SK-N-SH (cell line): ENCODE measurements at regions not wholly inside any gene's neighbourhood (a gene's known extent, or its start where the extent isn't known, plus 50 kb on each side); places are given as distances from the start of the nearest gene placed in this dataset.

Experiments used
- CTCF ChIA-PET: fragments of 300-600, 350-600 bp; formaldehyde crosslinking; extraction: SDS; loops from one replicate; lab custom pipeline; 2021; lab: Yijun Ruan, JAX
- POLR2A ChIA-PET: fragments of 350-600 bp; sonication (Branson Sonifier 250); formaldehyde crosslinking; extraction: SDS; loops from one replicate; lab custom pipeline; 2020; ENCODE audit warnings: antibody characterized with exemption, inconsistent platforms; lab: Yijun Ruan, JAX
- DNase-seq: peaks from one replicate; pipeline ENCODE4 v3.0.0; 2012
- H2AFZ ChIP-seq: fragments of 200-600 bp; sonication (generic); 2 replicates; pipeline ENCODE4 v1.8.1; 2016; ENCODE audit warnings: antibody characterized with exemption, mild to moderate bottlenecking, low read depth
- H3F3A ChIP-seq: fragments of 200-600 bp; sonication (generic); replicated peaks from 2 replicates; pipeline ENCODE3; 2016; ENCODE audit warnings: antibody characterized with exemption, mild to moderate bottlenecking; ENCODE audit not compliant: insufficient read depth
- H3K27ac ChIP-seq, 2 experiments: fragments of 200-500 bp in 1 of 2; fragments of 200-600 bp in 1 of 2; sonication (Bioruptor generic) in 1 of 2; sonication (generic), shearing (Covaris generic) in 1 of 2; 2 replicates each; pipeline versions ENCODE4 v1.5.1 to v1.6.1; 2014 to 2016; ENCODE audit warnings: low read depth in 2 of 2, inconsistent platforms in 1 of 2, low read length in 1 of 2, mild to moderate bottlenecking in 1 of 2, mixed read lengths in 1 of 2
- H3K27me3 ChIP-seq: fragments of 200-600 bp; sonication (generic), shearing (Covaris generic); 2 replicates; pipeline ENCODE4 v1.6.1; 2016; ENCODE audit warnings: mixed run types; ENCODE audit not compliant: insufficient read depth
- H3K36me3 ChIP-seq, 2 experiments: fragments of 200-500 bp in 1 of 2; fragments of 200-600 bp in 1 of 2; sonication (Bioruptor generic) in 1 of 2; sonication (generic) in 1 of 2; replicated peaks in 1 of 2; 2 replicates each; pipeline versions ENCODE3 to v1.5.1; 2014 to 2016; ENCODE audit warnings: low read length in 1 of 2, mild to moderate bottlenecking in 1 of 2; ENCODE audit not compliant: insufficient read depth in 2 of 2, control insufficient read depth in 1 of 2
- H3K4me1 ChIP-seq, 2 experiments: fragments of 200-500 bp in 1 of 2; fragments of 200-600 bp in 1 of 2; sonication (Bioruptor generic) in 1 of 2; sonication (generic), shearing (Covaris generic) in 1 of 2; 2 replicates each; pipeline versions ENCODE4 v1.5.1 to v1.6.1; 2014 to 2016; ENCODE audit warnings: low read depth in 1 of 2, low read length in 1 of 2, mixed run types in 1 of 2; ENCODE audit not compliant: insufficient read depth in 2 of 2, control insufficient read depth in 1 of 2
- H3K4me2 ChIP-seq: fragments of 200-600 bp; sonication (generic), shearing (Covaris generic); 2 replicates; pipeline ENCODE4 v1.6.1; 2017; ENCODE audit warnings: mixed run types
- H3K4me3 ChIP-seq, 2 experiments: fragments of 200-500 bp in 1 of 2; fragments of 200-600 bp in 1 of 2; sonication (Bioruptor generic) in 1 of 2; sonication (generic), shearing (Covaris generic) in 1 of 2; 2 replicates each; pipeline versions ENCODE4 v1.5.1 to v1.8.1; 2014 to 2016; ENCODE audit warnings: low read depth in 2 of 2, inconsistent platforms in 1 of 2, low read length in 1 of 2, mild to moderate bottlenecking in 1 of 2, mixed read lengths in 1 of 2, moderate library complexity in 1 of 2
- H3K79me2 ChIP-seq: fragments of 200-600 bp; sonication (generic); 2 replicates; pipeline ENCODE4 v1.8.1; 2017; ENCODE audit warnings: mild to moderate bottlenecking; ENCODE audit not compliant: insufficient read depth
- H3K9ac ChIP-seq: fragments of 200-600 bp; sonication (generic); 2 replicates; pipeline ENCODE4 v1.6.1; 2017; ENCODE audit warnings: mixed run types
- H3K9me2 ChIP-seq: fragments of 200-600 bp; sonication (generic); 2 replicates; pipeline ENCODE4 v1.6.1; 2017; ENCODE audit warnings: mixed run types
- H3K9me3 ChIP-seq: fragments of 200-600 bp; sonication (generic); 2 replicates; pipeline ENCODE4 v1.6.1; 2017; ENCODE audit warnings: mixed run types, mild to moderate bottlenecking, moderate library complexity
- H4K20me1 ChIP-seq: fragments of 200-600 bp; sonication (generic); 2 replicates; pipeline ENCODE4 v1.6.1; 2017; ENCODE audit warnings: mild to moderate bottlenecking, mixed run types; ENCODE audit not compliant: insufficient read depth
- CHD2 ChIP-seq: fragments of 150-350 bp; IDR thresholded peaks from 2 replicates; pipeline ENCODE4 v1.6.1; 2018; ENCODE audit warnings: low read length; ENCODE audit not compliant: partially characterized antibody
- ELF1 ChIP-seq: IDR thresholded peaks from 2 replicates; pipeline ENCODE4 v1.4.0; 2012
- EP300 ChIP-seq, 2 experiments: IDR thresholded peaks; 2 replicates each; pipeline versions ENCODE4 v1.4.0 to v1.6.1; 2012; ENCODE audit warnings: borderline replicate concordance in 1 of 2, low read depth in 1 of 2, low read length in 1 of 2
- EZH2phosphoT487 ChIP-seq: fragments of 200-600 bp; sonication (generic); IDR thresholded peaks from 2 replicates; pipeline ENCODE4 v1.6.1; 2017; ENCODE audit warnings: low read depth, mixed run types, mild to moderate bottlenecking, antibody characterized with exemption, moderate library complexity, borderline replicate concordance
- FOXM1 ChIP-seq: IDR thresholded peaks from 2 replicates; pipeline ENCODE4 v1.4.0; 2012; ENCODE audit warnings: low read depth, mild to moderate bottlenecking
- GABPA ChIP-seq: IDR thresholded peaks from 2 replicates; pipeline ENCODE4 v1.4.0; 2012; ENCODE audit warnings: low read depth, mild to moderate bottlenecking
- GATA2 ChIP-seq: sonication (generic); formaldehyde crosslinking; IDR thresholded peaks from 2 replicates; pipeline ENCODE4 v1.5.0; 2020; ENCODE audit warnings: mild to moderate bottlenecking, missing genetic modification reagents
- JUND ChIP-seq: IDR thresholded peaks from 2 replicates; pipeline ENCODE4 v1.4.0; 2012
- NRF1 ChIP-seq: IDR thresholded peaks from 2 replicates; pipeline ENCODE4 v1.6.1; 2012; ENCODE audit warnings: low read depth, mild to moderate bottlenecking, low read length
- POLR2AphosphoS5 ChIP-seq: IDR thresholded peaks from 2 replicates; pipeline ENCODE4 v1.6.1; 2012; ENCODE audit warnings: low read depth, low read length
- RAD21 ChIP-seq: IDR thresholded peaks from 2 replicates; pipeline ENCODE4 v1.6.1; 2012; ENCODE audit warnings: mild to moderate bottlenecking, low read length
- SIN3A ChIP-seq: IDR thresholded peaks from 2 replicates; pipeline ENCODE4 v1.6.1; 2012; ENCODE audit warnings: low read depth, mild to moderate bottlenecking, low read length, moderate library complexity, borderline replicate concordance
- TCF12 ChIP-seq: IDR thresholded peaks from 2 replicates; pipeline ENCODE4 v1.4.0; 2012
- YY1 ChIP-seq: IDR thresholded peaks from 2 replicates; pipeline ENCODE4 v1.4.0; 2012; ENCODE audit warnings: low read depth, mild to moderate bottlenecking
- WGBS: methylation state at CpG from one replicate; pipeline ENCODE4 v1.1.6; 2017; ENCODE audit warnings: low lambda C conversion rate; 5-methylcytosine and 5-hydroxymethylcytosine counted together
- TF ChIP-seq, protein P1 (sequence below): fragments of 200-600 bp; sonication (generic); IDR thresholded peaks from 2 replicates; pipeline ENCODE4 v1.6.1; 2017; ENCODE audit warnings: antibody characterized with exemption, mild to moderate bottlenecking, moderate library complexity
- TF ChIP-seq, protein P2 (sequence below): IDR thresholded peaks from 2 replicates; pipeline ENCODE4; 2012
- TF ChIP-seq, protein P3 (sequence below): IDR thresholded peaks from 2 replicates; pipeline ENCODE4 v1.4.0; 2012; ENCODE audit warnings: low read depth
- TF ChIP-seq, protein P4 (sequence below): IDR thresholded peaks from 2 replicates; pipeline ENCODE4 v1.6.1; 2012; ENCODE audit warnings: mild to moderate bottlenecking, low read depth, low read length, moderate library complexity
- TF ChIP-seq, protein P5 (sequence below): fragments of 150-350 bp; IDR thresholded peaks from 2 replicates; pipeline ENCODE4 v1.6.1; 2017; ENCODE audit warnings: antibody characterized with exemption, low read length, low read depth, borderline replicate concordance

DNA sequence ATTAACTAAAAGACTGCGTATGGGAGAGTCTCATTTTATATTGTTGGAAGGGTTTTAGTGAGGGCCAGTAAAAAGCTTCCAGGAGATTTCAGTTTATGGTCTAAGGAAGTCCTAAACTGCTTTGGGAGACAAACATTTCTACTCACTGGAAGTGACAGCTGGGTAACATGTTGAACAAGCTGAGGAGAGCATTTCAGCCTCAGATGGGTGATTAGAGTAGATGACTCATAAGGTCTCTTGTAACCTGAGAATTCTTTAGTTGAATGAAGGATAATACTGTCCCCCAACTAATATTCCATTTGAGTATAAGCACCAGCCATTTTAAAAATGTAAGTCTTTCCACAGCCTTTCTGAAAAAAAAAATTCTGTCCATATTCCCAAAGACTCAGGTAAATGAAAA lies 218.0 kb upstream of the C9orf72 start:
- ChIA-PET POLR2A (no interaction called here), CTCF (interaction anchor here (1.2 kb wide), 1 partner anchor 62 kb away, joined by 3 read pairs; no protein-coding TSS in a partner anchor)
- WGBS: 45% methylated on average over 1 of the region's 1 CpG

More for the DNA sequence above, 218.0 kb upstream of the C9orf72 start:
- no peaks in the 10 kb centered on the region for H3K36me3 ChIP-seq
- H3K4me2 ChIP-seq: no peak overlapping the region
- no peaks in the 10 kb centered on the region for H3K9me3 ChIP-seq
- no peaks in the 10 kb centered on the region for H3K79me2 ChIP-seq
- H2AFZ ChIP-seq: no peak overlapping the region
- H3K4me1 ChIP-seq: no peaks in the 10 kb centered on the region
- H4K20me1 ChIP-seq: no peaks in the 10 kb centered on the region
- no peak overlapping the region for H3K27ac ChIP-seq
- H3K27me3 ChIP-seq: no peaks in the 10 kb centered on the region
- DNase-seq: no peak
- no peak overlapping the region for H3K9ac ChIP-seq
- TF ChIP-seq SIN3A (no peak), EZH2phosphoT487 (no peak), TCF12 (no peak), JUND (no peak), NRF1 (no peak), GABPA (no peak), GATA2 (CRISPR knock-in tag) (no peak), RAD21 (no peak), POLR2AphosphoS5 (no peak), CHD2 (no peak), ELF1 (no peak), YY1 (no peak), FOXM1 (no peak), EP300 (IDR thresholded peaks at IDR 0.05; ENCODE audit: borderline replicate concordance in 1 of 2, low read depth in 1 of 2, low read length in 1 of 2) (no peak)
- TF ChIP-seq, protein P1, sequence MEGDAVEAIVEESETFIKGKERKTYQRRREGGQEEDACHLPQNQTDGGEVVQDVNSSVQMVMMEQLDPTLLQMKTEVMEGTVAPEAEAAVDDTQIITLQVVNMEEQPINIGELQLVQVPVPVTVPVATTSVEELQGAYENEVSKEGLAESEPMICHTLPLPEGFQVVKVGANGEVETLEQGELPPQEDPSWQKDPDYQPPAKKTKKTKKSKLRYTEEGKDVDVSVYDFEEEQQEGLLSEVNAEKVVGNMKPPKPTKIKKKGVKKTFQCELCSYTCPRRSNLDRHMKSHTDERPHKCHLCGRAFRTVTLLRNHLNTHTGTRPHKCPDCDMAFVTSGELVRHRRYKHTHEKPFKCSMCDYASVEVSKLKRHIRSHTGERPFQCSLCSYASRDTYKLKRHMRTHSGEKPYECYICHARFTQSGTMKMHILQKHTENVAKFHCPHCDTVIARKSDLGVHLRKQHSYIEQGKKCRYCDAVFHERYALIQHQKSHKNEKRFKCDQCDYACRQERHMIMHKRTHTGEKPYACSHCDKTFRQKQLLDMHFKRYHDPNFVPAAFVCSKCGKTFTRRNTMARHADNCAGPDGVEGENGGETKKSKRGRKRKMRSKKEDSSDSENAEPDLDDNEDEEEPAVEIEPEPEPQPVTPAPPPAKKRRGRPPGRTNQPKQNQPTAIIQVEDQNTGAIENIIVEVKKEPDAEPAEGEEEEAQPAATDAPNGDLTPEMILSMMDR: no peak
- TF ChIP-seq, protein P2, sequence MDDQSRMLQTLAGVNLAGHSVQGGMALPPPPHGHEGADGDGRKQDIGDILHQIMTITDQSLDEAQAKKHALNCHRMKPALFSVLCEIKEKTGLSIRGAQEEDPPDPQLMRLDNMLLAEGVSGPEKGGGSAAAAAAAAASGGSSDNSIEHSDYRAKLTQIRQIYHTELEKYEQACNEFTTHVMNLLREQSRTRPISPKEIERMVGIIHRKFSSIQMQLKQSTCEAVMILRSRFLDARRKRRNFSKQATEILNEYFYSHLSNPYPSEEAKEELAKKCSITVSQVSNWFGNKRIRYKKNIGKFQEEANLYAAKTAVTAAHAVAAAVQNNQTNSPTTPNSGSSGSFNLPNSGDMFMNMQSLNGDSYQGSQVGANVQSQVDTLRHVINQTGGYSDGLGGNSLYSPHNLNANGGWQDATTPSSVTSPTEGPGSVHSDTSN: no peak
- TF ChIP-seq, protein P3, sequence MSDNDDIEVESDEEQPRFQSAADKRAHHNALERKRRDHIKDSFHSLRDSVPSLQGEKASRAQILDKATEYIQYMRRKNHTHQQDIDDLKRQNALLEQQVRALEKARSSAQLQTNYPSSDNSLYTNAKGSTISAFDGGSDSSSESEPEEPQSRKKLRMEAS: no peak
- TF ChIP-seq, protein P4, sequence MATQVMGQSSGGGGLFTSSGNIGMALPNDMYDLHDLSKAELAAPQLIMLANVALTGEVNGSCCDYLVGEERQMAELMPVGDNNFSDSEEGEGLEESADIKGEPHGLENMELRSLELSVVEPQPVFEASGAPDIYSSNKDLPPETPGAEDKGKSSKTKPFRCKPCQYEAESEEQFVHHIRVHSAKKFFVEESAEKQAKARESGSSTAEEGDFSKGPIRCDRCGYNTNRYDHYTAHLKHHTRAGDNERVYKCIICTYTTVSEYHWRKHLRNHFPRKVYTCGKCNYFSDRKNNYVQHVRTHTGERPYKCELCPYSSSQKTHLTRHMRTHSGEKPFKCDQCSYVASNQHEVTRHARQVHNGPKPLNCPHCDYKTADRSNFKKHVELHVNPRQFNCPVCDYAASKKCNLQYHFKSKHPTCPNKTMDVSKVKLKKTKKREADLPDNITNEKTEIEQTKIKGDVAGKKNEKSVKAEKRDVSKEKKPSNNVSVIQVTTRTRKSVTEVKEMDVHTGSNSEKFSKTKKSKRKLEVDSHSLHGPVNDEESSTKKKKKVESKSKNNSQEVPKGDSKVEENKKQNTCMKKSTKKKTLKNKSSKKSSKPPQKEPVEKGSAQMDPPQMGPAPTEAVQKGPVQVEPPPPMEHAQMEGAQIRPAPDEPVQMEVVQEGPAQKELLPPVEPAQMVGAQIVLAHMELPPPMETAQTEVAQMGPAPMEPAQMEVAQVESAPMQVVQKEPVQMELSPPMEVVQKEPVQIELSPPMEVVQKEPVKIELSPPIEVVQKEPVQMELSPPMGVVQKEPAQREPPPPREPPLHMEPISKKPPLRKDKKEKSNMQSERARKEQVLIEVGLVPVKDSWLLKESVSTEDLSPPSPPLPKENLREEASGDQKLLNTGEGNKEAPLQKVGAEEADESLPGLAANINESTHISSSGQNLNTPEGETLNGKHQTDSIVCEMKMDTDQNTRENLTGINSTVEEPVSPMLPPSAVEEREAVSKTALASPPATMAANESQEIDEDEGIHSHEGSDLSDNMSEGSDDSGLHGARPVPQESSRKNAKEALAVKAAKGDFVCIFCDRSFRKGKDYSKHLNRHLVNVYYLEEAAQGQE: no peak
- TF ChIP-seq, protein P5, sequence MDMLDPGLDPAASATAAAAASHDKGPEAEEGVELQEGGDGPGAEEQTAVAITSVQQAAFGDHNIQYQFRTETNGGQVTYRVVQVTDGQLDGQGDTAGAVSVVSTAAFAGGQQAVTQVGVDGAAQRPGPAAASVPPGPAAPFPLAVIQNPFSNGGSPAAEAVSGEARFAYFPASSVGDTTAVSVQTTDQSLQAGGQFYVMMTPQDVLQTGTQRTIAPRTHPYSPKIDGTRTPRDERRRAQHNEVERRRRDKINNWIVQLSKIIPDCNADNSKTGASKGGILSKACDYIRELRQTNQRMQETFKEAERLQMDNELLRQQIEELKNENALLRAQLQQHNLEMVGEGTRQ: no peak
- no peak overlapping the region for H3K4me3 ChIP-seq
- no peaks in the 10 kb centered on the region for H3K9me2 ChIP-seq
- no peaks in the 10 kb centered on the region for H3F3A ChIP-seq
